Neural cell (in vitro differentiated cells): ENCODE measurements at regions not wholly inside any gene's neighbourhood (a gene's known extent, or its start where the extent isn't known, plus 50 kb on each side); places are given as distances from the start of the nearest gene placed in this dataset.

Source experiments
- H2AFZ ChIP-seq: fragments of 200-600, 300-800 bp; sonication (generic), shearing (Covaris generic); 2 replicates; pipeline ENCODE4 v1.6.0; 2014; ENCODE audit warnings: low read depth, mild to moderate bottlenecking, antibody characterized with exemption, low read length, moderate library complexity
- H3F3A ChIP-seq: fragments of 200-600 bp; shearing (Covaris generic); 2 replicates; pipeline ENCODE4 v1.6.1; 2016; ENCODE audit warnings: mild to moderate bottlenecking, moderate library complexity, mixed read lengths, antibody characterized with exemption, low read length; ENCODE audit not compliant: insufficient read depth, poor library complexity, severe bottlenecking
- H3K27ac ChIP-seq: fragments of 200-600, 300-800 bp; sonication (generic), shearing (Covaris generic); 2 replicates; pipeline ENCODE4 v1.5.1; 2014; ENCODE audit warnings: mild to moderate bottlenecking, low read length, moderate library complexity
- H3K27me3 ChIP-seq: fragments of 300-800, 200-600 bp; sonication (generic), shearing (Covaris generic); 2 replicates; pipeline ENCODE4 v1.6.0; 2014; ENCODE audit warnings: mild to moderate bottlenecking, low read depth, low read length, moderate library complexity; ENCODE audit not compliant: insufficient read depth
- H3K36me3 ChIP-seq: fragments of 300-800, 200-600 bp; sonication (generic), shearing (Covaris generic); 2 replicates; pipeline ENCODE4 v1.5.1; 2014; ENCODE audit warnings: mild to moderate bottlenecking, antibody characterized with exemption, low read length, moderate library complexity; ENCODE audit not compliant: insufficient read depth
- H3K4me2 ChIP-seq: fragments of 300-800, 200-600 bp; sonication (generic), shearing (Covaris generic); 2 replicates; pipeline ENCODE4 v1.6.0; 2014; ENCODE audit warnings: mild to moderate bottlenecking, low read length
- H3K4me3 ChIP-seq: fragments of 300-800, 200-600 bp; sonication (generic), shearing (Covaris generic); 2 replicates; pipeline ENCODE4 v1.5.1; 2014; ENCODE audit warnings: mild to moderate bottlenecking, low read length, moderate library complexity
- H3K79me2 ChIP-seq: fragments of 200-600 bp; shearing (Covaris generic); replicated peaks from 2 replicates; pipeline ENCODE4 v1.6.0; 2014; ENCODE audit warnings: mild to moderate bottlenecking, low read length, moderate library complexity; ENCODE audit not compliant: insufficient read depth
- H3K9ac ChIP-seq: fragments of 300-800, 200-600 bp; sonication (generic), shearing (Covaris generic); 2 replicates; pipeline ENCODE4 v1.6.1; 2016; ENCODE audit warnings: mild to moderate bottlenecking, low read length, mixed read lengths
- H3K9me2 ChIP-seq: fragments of 200-600 bp; shearing (Covaris generic); 2 replicates; pipeline ENCODE4 v1.6.1; 2016; ENCODE audit warnings: mild to moderate bottlenecking, low read length, mixed read lengths; ENCODE audit not compliant: insufficient read depth
- H3K9me3 ChIP-seq: fragments of 200-600, 300-800 bp; sonication (generic), shearing (Covaris generic); 2 replicates; pipeline ENCODE4 v1.6.1; 2016; ENCODE audit warnings: mild to moderate bottlenecking, mixed run types, low read length, moderate library complexity, mixed read lengths
- H4K20me1 ChIP-seq: fragments of 200-600 bp; shearing (Covaris generic); 2 replicates; pipeline ENCODE4 v1.6.1; 2016; ENCODE audit warnings: mild to moderate bottlenecking, mixed run types; ENCODE audit not compliant: insufficient read depth
- EZH2 ChIP-seq: fragments of 200-600, 300-800 bp; shearing (Covaris generic), sonication (generic); IDR thresholded peaks from 2 replicates; pipeline ENCODE4 v1.6.1; 2014; ENCODE audit warnings: antibody characterized with exemption, low read length, borderline replicate concordance, mild to moderate bottlenecking; ENCODE audit not compliant: insufficient read depth, poor library complexity, severe bottlenecking
- MXI1 ChIP-seq: fragments of 450-650 bp; conservative IDR thresholded peaks from 2 replicates; pipeline ENCODE4 v1.6.1; 2014; ENCODE audit warnings: antibody characterized with exemption, mild to moderate bottlenecking; ENCODE audit not compliant: poor library complexity, severe bottlenecking
- POLR2AphosphoS5 ChIP-seq: IDR thresholded peaks from 2 replicates; pipeline ENCODE4 v1.6.1; 2012
- RAD21 ChIP-seq: fragments of 450-650 bp; conservative IDR thresholded peaks from 2 replicates; pipeline ENCODE4 v1.6.1; 2014; ENCODE audit warnings: antibody characterized with exemption, mild to moderate bottlenecking, moderate library complexity
- REST ChIP-seq: IDR thresholded peaks from 2 replicates; pipeline ENCODE4 v1.6.1; 2012; ENCODE audit warnings: borderline replicate concordance
- SMC3 ChIP-seq: fragments of 450-650 bp; conservative IDR thresholded peaks from 2 replicates; pipeline ENCODE4 v1.6.1; 2014; ENCODE audit warnings: antibody characterized with exemption, mild to moderate bottlenecking, moderate library complexity; ENCODE audit not compliant: poor library complexity
- TAF1 ChIP-seq: IDR thresholded peaks from 2 replicates; pipeline ENCODE4 v1.6.1; 2012; ENCODE audit warnings: low read depth
- TF ChIP-seq, protein P1 (sequence below): fragments of 450-650 bp; IDR thresholded peaks from 2 replicates; pipeline ENCODE4 v1.5.1; 2014; ENCODE audit warnings: antibody characterized with exemption, mild to moderate bottlenecking, moderate library complexity; ENCODE audit not compliant: poor library complexity, severe bottlenecking

DNA sequence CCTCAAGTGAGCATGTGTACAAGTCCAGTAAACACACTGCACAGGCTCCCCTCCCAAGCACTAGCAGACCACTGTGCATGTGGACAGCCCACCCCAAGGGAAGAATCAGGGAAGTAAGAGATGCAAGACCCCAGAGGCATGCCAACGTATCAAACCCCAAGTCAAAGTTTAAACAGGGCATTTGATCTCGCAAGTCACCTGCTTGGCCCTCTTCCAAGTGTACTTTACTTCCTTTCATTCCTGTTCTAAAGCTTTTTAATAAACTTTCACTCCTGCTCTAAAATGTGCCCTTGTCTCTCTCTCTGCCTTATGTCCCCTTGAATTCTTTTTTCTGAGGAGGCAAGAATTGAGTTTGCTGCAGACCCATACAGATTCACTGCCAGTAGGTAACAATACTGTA is 201.2 kb upstream of the PARD3B start:
- H3F3A ChIP-seq, result no peaks in the 10 kb centered on the region
- no peaks in the 10 kb centered on the region for H3K79me2 ChIP-seq
- no peak overlapping the region for H3K9ac ChIP-seq
- no peak for TF ChIP-seq TAF1
- no peak overlapping the region for H3K27ac ChIP-seq
- no peaks in the 10 kb centered on the region for H3K9me3 ChIP-seq
- no peaks in the 10 kb centered on the region for H3K9me2 ChIP-seq
- H4K20me1 ChIP-seq, result no peaks in the 10 kb centered on the region
- H2AFZ ChIP-seq, result no peak overlapping the region
- no peak overlapping the region for H3K4me3 ChIP-seq
- no peaks in the 10 kb centered on the region for H3K27me3 ChIP-seq
- no peak overlapping the region for H3K4me2 ChIP-seq
- H3K36me3 ChIP-seq, result no peaks in the 10 kb centered on the region

GRCh38 chr2:204346906-204347305 is 198.4 kb upstream of the PARD3B start:
- no peaks in the 10 kb centered on the region for H4K20me1 ChIP-seq
- H3K4me2 ChIP-seq, result no peak overlapping the region
- no peaks in the 10 kb centered on the region for H3K27me3 ChIP-seq
- no peaks in the 10 kb centered on the region for H3K9me2 ChIP-seq
- no peak overlapping the region for H3K9ac ChIP-seq
- H3K27ac ChIP-seq, result no peak overlapping the region
- no peaks in the 10 kb centered on the region for H3K36me3 ChIP-seq
- no peaks in the 10 kb centered on the region for H3K9me3 ChIP-seq
- no peak overlapping the region for H2AFZ ChIP-seq
- no peak overlapping the region for H3K4me3 ChIP-seq
- H3K79me2 ChIP-seq, result no peaks in the 10 kb centered on the region
- TF ChIP-seq POLR2AphosphoS5, result no peak
- TF ChIP-seq EZH2, result no peak
- no peak for TF ChIP-seq MXI1
- TF ChIP-seq, protein P1, sequence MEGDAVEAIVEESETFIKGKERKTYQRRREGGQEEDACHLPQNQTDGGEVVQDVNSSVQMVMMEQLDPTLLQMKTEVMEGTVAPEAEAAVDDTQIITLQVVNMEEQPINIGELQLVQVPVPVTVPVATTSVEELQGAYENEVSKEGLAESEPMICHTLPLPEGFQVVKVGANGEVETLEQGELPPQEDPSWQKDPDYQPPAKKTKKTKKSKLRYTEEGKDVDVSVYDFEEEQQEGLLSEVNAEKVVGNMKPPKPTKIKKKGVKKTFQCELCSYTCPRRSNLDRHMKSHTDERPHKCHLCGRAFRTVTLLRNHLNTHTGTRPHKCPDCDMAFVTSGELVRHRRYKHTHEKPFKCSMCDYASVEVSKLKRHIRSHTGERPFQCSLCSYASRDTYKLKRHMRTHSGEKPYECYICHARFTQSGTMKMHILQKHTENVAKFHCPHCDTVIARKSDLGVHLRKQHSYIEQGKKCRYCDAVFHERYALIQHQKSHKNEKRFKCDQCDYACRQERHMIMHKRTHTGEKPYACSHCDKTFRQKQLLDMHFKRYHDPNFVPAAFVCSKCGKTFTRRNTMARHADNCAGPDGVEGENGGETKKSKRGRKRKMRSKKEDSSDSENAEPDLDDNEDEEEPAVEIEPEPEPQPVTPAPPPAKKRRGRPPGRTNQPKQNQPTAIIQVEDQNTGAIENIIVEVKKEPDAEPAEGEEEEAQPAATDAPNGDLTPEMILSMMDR, result no peak
- TF ChIP-seq SMC3, result no peak
- no peak for TF ChIP-seq TAF1
- no peaks in the 10 kb centered on the region for H3F3A ChIP-seq

DNA sequence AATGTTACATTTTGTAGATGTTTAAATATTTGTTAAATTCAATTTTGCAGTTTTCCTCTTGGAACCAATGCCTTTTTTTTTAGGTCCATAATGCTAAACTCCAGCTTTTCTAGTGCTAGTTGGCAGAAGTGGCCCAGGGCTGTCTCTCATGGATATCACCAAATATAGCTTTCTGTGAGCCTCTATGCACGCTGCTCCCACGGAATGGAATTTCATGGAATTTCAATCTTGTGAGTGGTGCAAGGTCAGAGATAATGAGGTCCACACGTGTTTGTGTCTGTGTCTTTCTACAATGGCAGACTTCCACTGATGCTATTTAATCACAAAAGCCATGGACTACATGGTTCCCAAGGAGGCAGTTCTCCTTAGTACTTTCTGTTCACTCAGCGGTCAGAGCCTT is 191.5 kb upstream of the PARD3B start:
- no peaks in the 10 kb centered on the region for H3K9me2 ChIP-seq
- no peaks in the 10 kb centered on the region for H3K79me2 ChIP-seq
- TF ChIP-seq, protein P1, result no peak
- no peak for TF ChIP-seq SMC3
- no peak for TF ChIP-seq TAF1
- no peak for TF ChIP-seq REST
- no peak for TF ChIP-seq POLR2AphosphoS5
- no peak for TF ChIP-seq RAD21
- H3K36me3 ChIP-seq, result no peaks in the 10 kb centered on the region
- no peak overlapping the region for H3K9ac ChIP-seq
- H3F3A ChIP-seq, result no peaks in the 10 kb centered on the region
- H3K27me3 ChIP-seq, result no peaks in the 10 kb centered on the region
- no peak overlapping the region for H3K4me3 ChIP-seq
- H3K9me3 ChIP-seq, result no peaks in the 10 kb centered on the region
- H3K4me2 ChIP-seq, result no peak overlapping the region
- H4K20me1 ChIP-seq, result no peaks in the 10 kb centered on the region
- H2AFZ ChIP-seq, result no peak overlapping the region
- no peak overlapping the region for H3K27ac ChIP-seq
